Activated CD4-positive, alpha-beta T cell treated with anti-CD3 and anti-CD28 coated beads, Interleukin-2, Interleukin-6, amounts not matched to agents 100 ng/mL and 50 ng/mL, durations not matched to agents 16 hours and 8 hours (primary cell): ENCODE measurements at regions not wholly inside any gene's neighbourhood (a gene's known extent, or its start where the extent isn't known, plus 50 kb on each side); places are given as distances from the start of the nearest gene placed in this dataset.

Experiments
- DNase-seq: peaks from one replicate; pipeline ENCODE4 v3.0.0-alpha.2; 2020

GRCh38 chr7:156173748-156174353 lies 361.6 kb upstream of the SHH start:
- no peak for DNase-seq

- DNase-seq, result no peak
These were observed 361.1 kb upstream of the SHH start for GRCh38 chr7:156173346-156173745.

GRCh38 chr7:156172638-156173037 lies 360.4 kb upstream of the SHH start:
- no peak for DNase-seq

GRCh38 chr7:156169474-156170370 lies 357.5 kb upstream of the SHH start:
- no peak for DNase-seq

GRCh38 chr7:156168434-156168833 lies 356.2 kb upstream of the SHH start:
- no peak for DNase-seq

- DNase-seq, result no peak
These were observed 355.7 kb upstream of the SHH start for GRCh38 chr7:156167987-156168386.

GRCh38 chr7:156167417-156167807 lies 355.1 kb upstream of the SHH start:
- no peak for DNase-seq

GRCh38 chr7:156166692-156167416 lies 354.6 kb upstream of the SHH start:
- DNase-seq, result no peak

- DNase-seq, result no peak
These were observed 351.5 kb upstream of the SHH start for GRCh38 chr7:156163747-156164146.

GRCh38 chr7:156162451-156162850 lies 350.2 kb upstream of the SHH start:
- no peak for DNase-seq

- no peak for DNase-seq
These were observed 348.5 kb upstream of the SHH start for GRCh38 chr7:156160811-156161210.

GRCh38 chr7:156158693-156159092 lies 346.4 kb upstream of the SHH start:
- no peak for DNase-seq

GRCh38 chr7:156158213-156158612 lies 345.9 kb upstream of the SHH start:
- DNase-seq, result no peak

GRCh38 chr7:156157409-156158012 lies 345.2 kb upstream of the SHH start:
- DNase-seq, result no peak

- DNase-seq, result no peak
These were observed 344.6 kb upstream of the SHH start for GRCh38 chr7:156156734-156157408.

GRCh38 chr7:156155988-156156733 lies 343.9 kb upstream of the SHH start:
- no peak for DNase-seq

- DNase-seq, result no peak
These were observed 341.3 kb upstream of the SHH start for GRCh38 chr7:156153590-156153989.

GRCh38 chr7:156152390-156152789 lies 340.1 kb upstream of the SHH start:
- no peak for DNase-seq

GRCh38 chr7:156151658-156152057 lies 339.4 kb upstream of the SHH start:
- no peak for DNase-seq

GRCh38 chr7:156151078-156151477 lies 338.8 kb upstream of the SHH start:
- no peak for DNase-seq

- DNase-seq, result no peak
These were observed 336.7 kb upstream of the SHH start for GRCh38 chr7:156148995-156149394.

- no peak for DNase-seq
These were observed 336.3 kb upstream of the SHH start for GRCh38 chr7:156148547-156148946.
